ENCODE measurements at regions not wholly inside any gene's neighbourhood (a gene's known extent, or its start where the extent isn't known, plus 50 kb on each side); places are given as distances from the start of the nearest gene placed in this dataset.

- no peaks in the 10 kb centered on the region for H3K9me3 ChIP-seq
- no peak overlapping the region for H3K4me3 ChIP-seq (ENCODE audit: low read depth, low read length)
- DNase-seq, result no peak
- intact Hi-C loops (cut with micrococcal nuclease; ENCODE audit: unreplicated experiment), result no loop called here
- TF ChIP-seq, protein P1, sequence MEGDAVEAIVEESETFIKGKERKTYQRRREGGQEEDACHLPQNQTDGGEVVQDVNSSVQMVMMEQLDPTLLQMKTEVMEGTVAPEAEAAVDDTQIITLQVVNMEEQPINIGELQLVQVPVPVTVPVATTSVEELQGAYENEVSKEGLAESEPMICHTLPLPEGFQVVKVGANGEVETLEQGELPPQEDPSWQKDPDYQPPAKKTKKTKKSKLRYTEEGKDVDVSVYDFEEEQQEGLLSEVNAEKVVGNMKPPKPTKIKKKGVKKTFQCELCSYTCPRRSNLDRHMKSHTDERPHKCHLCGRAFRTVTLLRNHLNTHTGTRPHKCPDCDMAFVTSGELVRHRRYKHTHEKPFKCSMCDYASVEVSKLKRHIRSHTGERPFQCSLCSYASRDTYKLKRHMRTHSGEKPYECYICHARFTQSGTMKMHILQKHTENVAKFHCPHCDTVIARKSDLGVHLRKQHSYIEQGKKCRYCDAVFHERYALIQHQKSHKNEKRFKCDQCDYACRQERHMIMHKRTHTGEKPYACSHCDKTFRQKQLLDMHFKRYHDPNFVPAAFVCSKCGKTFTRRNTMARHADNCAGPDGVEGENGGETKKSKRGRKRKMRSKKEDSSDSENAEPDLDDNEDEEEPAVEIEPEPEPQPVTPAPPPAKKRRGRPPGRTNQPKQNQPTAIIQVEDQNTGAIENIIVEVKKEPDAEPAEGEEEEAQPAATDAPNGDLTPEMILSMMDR (IDR thresholded peaks at IDR 0.05; ENCODE audit: insufficient read depth in 1 of 2, low read depth in 1 of 2, low read length in 1 of 2, severe bottlenecking in 1 of 2, unreplicated experiment in 1 of 2), result no peak
- no peaks in the 10 kb centered on the region for H3K36me3 Mint-ChIP-seq (ENCODE audit: insufficient read depth, unreplicated experiment)
- no peak overlapping the region for H3K4me3 Mint-ChIP-seq (ENCODE audit: unreplicated experiment)
- no peaks in the 10 kb centered on the region for H3K4me1 ChIP-seq
- no peaks in the 10 kb centered on the region for H3K36me3 ChIP-seq (ENCODE audit: control insufficient read depth, insufficient read depth, low read length)
- ChIA-PET CTCF (no interaction called here), POLR2A (no interaction called here)
- H3K27me3 Mint-ChIP-seq (ENCODE audit: insufficient read depth, unreplicated experiment), result peaks cover 25% of the 10 kb centered on the region
- no peaks in the 10 kb centered on the region for H3K27me3 ChIP-seq (replicated peaks; ENCODE audit: control insufficient read depth, insufficient read depth, low read length)
- no TSS peak for BruUV-seq (replicated peaks)
- H3K4me1 Mint-ChIP-seq (ENCODE audit: low read depth, unreplicated experiment), result no peaks in the 10 kb centered on the region
- H3K9me3 Mint-ChIP-seq (ENCODE audit: unreplicated experiment), result no peaks in the 10 kb centered on the region
- H3K27ac Mint-ChIP-seq (ENCODE audit: unreplicated experiment), result no peak overlapping the region
Observed at GRCh38 chr1:208499601-208500000, 255.4 kb upstream of the PLXNA2 start.

- no peaks in the 10 kb centered on the region for H3K36me3 ChIP-seq (ENCODE audit: control insufficient read depth, insufficient read depth, low read length)
- Mint-ChIP-seq H3K9me3 (ENCODE audit: unreplicated experiment) (no peaks in the 10 kb centered on the region), H3K4me3 (ENCODE audit: unreplicated experiment) (no peak overlapping the region), H3K4me1 (ENCODE audit: low read depth, unreplicated experiment) (no peaks in the 10 kb centered on the region), H3K27ac (ENCODE audit: unreplicated experiment) (no peak overlapping the region), H3K36me3 (ENCODE audit: insufficient read depth, unreplicated experiment) (no peaks in the 10 kb centered on the region), H3K27me3 (ENCODE audit: insufficient read depth, unreplicated experiment) (peaks cover 25% of the 10 kb centered on the region)
- H3K27me3 ChIP-seq (replicated peaks; ENCODE audit: control insufficient read depth, insufficient read depth, low read length), result no peaks in the 10 kb centered on the region
- POLR2A ChIA-PET, result no interaction called here
- DNase-seq, result no peak
- no peak overlapping the region for H3K4me3 ChIP-seq (ENCODE audit: low read depth, low read length)
- no peaks in the 10 kb centered on the region for H3K9me3 ChIP-seq
- H3K4me1 ChIP-seq, result no peaks in the 10 kb centered on the region
- TF ChIP-seq, protein P1 (IDR thresholded peaks at IDR 0.05; ENCODE audit: insufficient read depth in 1 of 2, low read depth in 1 of 2, low read length in 1 of 2, severe bottlenecking in 1 of 2, unreplicated experiment in 1 of 2), result no peak
- BruUV-seq (replicated peaks), result no TSS peak
- CTCF ChIA-PET, result no interaction called here
- intact Hi-C loops (cut with micrococcal nuclease; ENCODE audit: unreplicated experiment), result no loop called here
Observed at GRCh38 chr1:208500375-208500774, 256.2 kb upstream of the PLXNA2 start.

- H3K9me3 ChIP-seq, result no peaks in the 10 kb centered on the region
Observed at GRCh38 chr1:208501542-208501941, 257.4 kb upstream of the PLXNA2 start.

More at GRCh38 chr1:208501542-208501941, 257.4 kb upstream of the PLXNA2 start:
- no peaks in the 10 kb centered on the region for H3K36me3 ChIP-seq (ENCODE audit: control insufficient read depth, insufficient read depth, low read length)
- Mint-ChIP-seq H3K4me1 (ENCODE audit: low read depth, unreplicated experiment) (no peaks in the 10 kb centered on the region), H3K36me3 (ENCODE audit: insufficient read depth, unreplicated experiment) (no peaks in the 10 kb centered on the region), H3K27ac (ENCODE audit: unreplicated experiment) (no peak overlapping the region), H3K27me3 (ENCODE audit: insufficient read depth, unreplicated experiment) (peaks cover 20% of the 10 kb centered on the region), H3K4me3 (ENCODE audit: unreplicated experiment) (no peak overlapping the region), H3K9me3 (ENCODE audit: unreplicated experiment) (no peaks in the 10 kb centered on the region)
- ChIA-PET CTCF (no interaction called here), POLR2A (no interaction called here)
- no peaks in the 10 kb centered on the region for H3K27me3 ChIP-seq (replicated peaks; ENCODE audit: control insufficient read depth, insufficient read depth, low read length)
- no peaks in the 10 kb centered on the region; the same call in 1 of the 2 replicates for H3K4me1 ChIP-seq
- DNase-seq, result no peak
- TF ChIP-seq, protein P1 (IDR thresholded peaks at IDR 0.05; ENCODE audit: insufficient read depth in 1 of 2, low read depth in 1 of 2, low read length in 1 of 2, severe bottlenecking in 1 of 2, unreplicated experiment in 1 of 2), result no peak
- no TSS peak for BruUV-seq (replicated peaks)
- intact Hi-C loops (cut with micrococcal nuclease; ENCODE audit: unreplicated experiment), result no loop called here
- H3K4me3 ChIP-seq (ENCODE audit: low read depth, low read length), result no peak overlapping the region

All from Caco-2 (cell line).